ENCODE measurements at regions not wholly inside any gene's neighbourhood (a gene's known extent, or its start where the extent isn't known, plus 50 kb on each side); places are given as distances from the start of the nearest gene placed in this dataset.

GRCh38 chr2:176467595-176467994 lies 198.4 kb downstream of the MTX2 start:
- H3K4me3 ChIP-seq: no peak overlapping the region

GRCh38 chr2:176468457-176469113 lies 199.3 kb downstream of the MTX2 start:
- H3K27me3 ChIP-seq (ENCODE audit: low read depth): peaks cover 66% of the 10 kb centered on the region
- 0 out of 2 replicates have a peak, but pooled peaks cover 3% of the 10 kb centered on the region for H3K4me1 ChIP-seq
- no peaks in the 10 kb centered on the region for H3K36me3 ChIP-seq (replicated peaks)
- H3K4me3 ChIP-seq: no peak overlapping the region
- no peaks in the 10 kb centered on the region for H3K9me3 ChIP-seq
- in situ Hi-C loops (cut with MboI; ENCODE audit: low sequenced_read_pairs): loop anchor here (25.0 kb wide), 1 partner anchor 169 kb away; no protein-coding TSS in a partner anchor
- no peak for DNase-seq (ENCODE audit: low spot score in 2 of 2)

More at GRCh38 chr2:176467595-176467994, 198.4 kb downstream of the MTX2 start:
- DNase-seq (ENCODE audit: low spot score in 2 of 2): no peak
- no peaks in the 10 kb centered on the region for H3K9me3 ChIP-seq
- no peaks in the 10 kb centered on the region for H3K36me3 ChIP-seq (replicated peaks)
- in situ Hi-C loops (cut with MboI; ENCODE audit: low sequenced_read_pairs): loop anchor here (25.0 kb wide), 1 partner anchor 170 kb away; no protein-coding TSS in a partner anchor
- H3K4me1 ChIP-seq: peaks cover 5% of the 10 kb centered on the region; the same call in 1 of the 2 replicates
- H3K27me3 ChIP-seq (ENCODE audit: low read depth): peaks cover 76% of the 10 kb centered on the region

GRCh38 chr2:176470713-176471112 lies 201.5 kb downstream of the MTX2 start:
- H3K27me3 ChIP-seq (ENCODE audit: low read depth): peaks cover 45% of the 10 kb centered on the region
- H3K9me3 ChIP-seq: no peaks in the 10 kb centered on the region

GRCh38 chr2:176471949-176472348 lies 202.7 kb downstream of the MTX2 start:
- DNase-seq (ENCODE audit: low spot score in 2 of 2): no peak
- Histone ChIP-seq H3K4me3 (no peak overlapping the region), H3K36me3 (replicated peaks) (no peaks in the 10 kb centered on the region), H3K9me3 (no peaks in the 10 kb centered on the region), H3K4me1 (0 out of 2 replicates have a peak, but pooled peaks cover 1% of the 10 kb centered on the region), H3K27me3 (ENCODE audit: low read depth) (peaks cover 34% of the 10 kb centered on the region)
- in situ Hi-C loops (cut with MboI; ENCODE audit: low sequenced_read_pairs): loop anchor here (25.0 kb wide), 1 partner anchor 165 kb away; no protein-coding TSS in a partner anchor

More at GRCh38 chr2:176470713-176471112, 201.5 kb downstream of the MTX2 start:
- no peak for DNase-seq (ENCODE audit: low spot score in 2 of 2)
- H3K4me1 ChIP-seq: 0 out of 2 replicates have a peak, but pooled peaks cover 3% of the 10 kb centered on the region
- no peaks in the 10 kb centered on the region for H3K36me3 ChIP-seq (replicated peaks)
- no peak overlapping the region for H3K4me3 ChIP-seq
- in situ Hi-C loops (cut with MboI; ENCODE audit: low sequenced_read_pairs): loop anchor here (25.0 kb wide), 1 partner anchor 167 kb away; no protein-coding TSS in a partner anchor

- in situ Hi-C loops (cut with MboI; ENCODE audit: low sequenced_read_pairs): loop anchor here (25.0 kb wide), 1 partner anchor 164 kb away; no protein-coding TSS in a partner anchor
- Histone ChIP-seq H3K4me1 (no peaks in the 10 kb centered on the region), H3K36me3 (replicated peaks) (no peaks in the 10 kb centered on the region), H3K9me3 (no peaks in the 10 kb centered on the region), H3K27me3 (ENCODE audit: low read depth) (peaks cover 29% of the 10 kb centered on the region), H3K4me3 (no peak overlapping the region)
- DNase-seq (ENCODE audit: low spot score in 2 of 2): no peak
These were observed 203.9 kb downstream of the MTX2 start for GRCh38 chr2:176473177-176473576.

GRCh38 chr2:176473851-176474250 lies 204.6 kb downstream of the MTX2 start:
- peaks cover 22% of the 10 kb centered on the region for H3K27me3 ChIP-seq (ENCODE audit: low read depth)
- H3K9me3 ChIP-seq: no peaks in the 10 kb centered on the region
- in situ Hi-C loops (cut with MboI; ENCODE audit: low sequenced_read_pairs): loop anchor here (25.0 kb wide), 1 partner anchor 163 kb away; no protein-coding TSS in a partner anchor
- H3K4me3 ChIP-seq: no peak overlapping the region
- no peaks in the 10 kb centered on the region for H3K4me1 ChIP-seq
- no peaks in the 10 kb centered on the region for H3K36me3 ChIP-seq (replicated peaks)
- DNase-seq (ENCODE audit: low spot score in 2 of 2): no peak

GRCh38 chr2:176477336-176477735 lies 208.1 kb downstream of the MTX2 start:
- H3K36me3 ChIP-seq (replicated peaks): no peaks in the 10 kb centered on the region
- H3K4me1 ChIP-seq: no peaks in the 10 kb centered on the region
- DNase-seq (ENCODE audit: low spot score in 2 of 2): no peak
- in situ Hi-C loops (cut with MboI; ENCODE audit: low sequenced_read_pairs): loop anchor here (25.0 kb wide), 1 partner anchor 660 kb away; no protein-coding TSS in a partner anchor
- H3K27me3 ChIP-seq (ENCODE audit: low read depth): peaks cover 24% of the 10 kb centered on the region
- no peak overlapping the region for H3K4me3 ChIP-seq
- no peaks in the 10 kb centered on the region for H3K9me3 ChIP-seq

GRCh38 chr2:176479961-176480360 lies 210.7 kb downstream of the MTX2 start:
- in situ Hi-C loops (cut with MboI; ENCODE audit: low sequenced_read_pairs): loop anchor here (25.0 kb wide), 1 partner anchor 657 kb away; no protein-coding TSS in a partner anchor
- DNase-seq (ENCODE audit: low spot score in 2 of 2): no peak
- Histone ChIP-seq H3K4me1 (no peaks in the 10 kb centered on the region), H3K4me3 (no peak overlapping the region), H3K9me3 (no peaks in the 10 kb centered on the region), H3K36me3 (replicated peaks) (no peaks in the 10 kb centered on the region), H3K27me3 (ENCODE audit: low read depth) (peaks cover 33% of the 10 kb centered on the region)

GRCh38 chr2:176482107-176482506 lies 212.9 kb downstream of the MTX2 start:
- Histone ChIP-seq H3K9me3 (no peaks in the 10 kb centered on the region), H3K4me3 (no peak overlapping the region), H3K36me3 (replicated peaks) (no peaks in the 10 kb centered on the region), H3K27me3 (ENCODE audit: low read depth) (peaks cover 33% of the 10 kb centered on the region), H3K4me1 (no peaks in the 10 kb centered on the region)
- no peak for DNase-seq (ENCODE audit: low spot score in 2 of 2)
- in situ Hi-C loops (cut with MboI; ENCODE audit: low sequenced_read_pairs): loop anchor here (25.0 kb wide), 1 partner anchor 655 kb away; no protein-coding TSS in a partner anchor

GRCh38 chr2:176483476-176483875 lies 214.2 kb downstream of the MTX2 start:
- no peak for DNase-seq (ENCODE audit: low spot score in 2 of 2)
- Histone ChIP-seq H3K4me3 (no peak overlapping the region), H3K4me1 (no peaks in the 10 kb centered on the region), H3K27me3 (ENCODE audit: low read depth) (peaks cover 28% of the 10 kb centered on the region), H3K36me3 (replicated peaks) (no peaks in the 10 kb centered on the region), H3K9me3 (no peaks in the 10 kb centered on the region)
- in situ Hi-C loops (cut with MboI; ENCODE audit: low sequenced_read_pairs): loop anchor here (25.0 kb wide), 1 partner anchor 654 kb away; no protein-coding TSS in a partner anchor

- Histone ChIP-seq H3K4me1 (no peaks in the 10 kb centered on the region), H3K36me3 (replicated peaks) (no peaks in the 10 kb centered on the region), H3K27me3 (ENCODE audit: low read depth) (peaks cover 30% of the 10 kb centered on the region), H3K9me3 (no peaks in the 10 kb centered on the region), H3K4me3 (no peak overlapping the region)
- DNase-seq (ENCODE audit: low spot score in 2 of 2): no peak
- in situ Hi-C loops (cut with MboI; ENCODE audit: low sequenced_read_pairs): loop anchor here (25.0 kb wide), 1 partner anchor 653 kb away; no protein-coding TSS in a partner anchor
These were observed 214.8 kb downstream of the MTX2 start for GRCh38 chr2:176483901-176484568.

- Histone ChIP-seq H3K36me3 (replicated peaks) (no peaks in the 10 kb centered on the region), H3K9me3 (no peaks in the 10 kb centered on the region), H3K27me3 (ENCODE audit: low read depth) (peaks cover 27% of the 10 kb centered on the region), H3K4me3 (no peak overlapping the region), H3K4me1 (no peaks in the 10 kb centered on the region)
- in situ Hi-C loops (cut with MboI; ENCODE audit: low sequenced_read_pairs): loop anchor here (25.0 kb wide), 1 partner anchor 652 kb away; no protein-coding TSS in a partner anchor
- no peak for DNase-seq (ENCODE audit: low spot score in 2 of 2)
These were observed 215.6 kb downstream of the MTX2 start for GRCh38 chr2:176484838-176485237.

- no peak overlapping the region for H3K4me3 ChIP-seq
- in situ Hi-C loops (cut with MboI; ENCODE audit: low sequenced_read_pairs): loop anchor here (25.0 kb wide), 1 partner anchor 649 kb away; no protein-coding TSS in a partner anchor
These were observed 219.2 kb downstream of the MTX2 start for GRCh38 chr2:176488431-176488830.

More at GRCh38 chr2:176488431-176488830, 219.2 kb downstream of the MTX2 start:
- H3K27me3 ChIP-seq (ENCODE audit: low read depth): peaks cover 6% of the 10 kb centered on the region; the same call in 1 of the 2 replicates
- no peaks in the 10 kb centered on the region for H3K9me3 ChIP-seq
- no peaks in the 10 kb centered on the region for H3K36me3 ChIP-seq (replicated peaks)
- DNase-seq (ENCODE audit: low spot score in 2 of 2): no peak
- no peaks in the 10 kb centered on the region for H3K4me1 ChIP-seq

Data from HAP-1 (cell line).